A549 (cell line): ENCODE measurements at regions not wholly inside any gene's neighbourhood (a gene's known extent, or its start where the extent isn't known, plus 50 kb on each side); places are given as distances from the start of the nearest gene placed in this dataset.

Experiments used
- ATAC-seq, 2 experiments: fragments of 200-7000 bp in 1 of 2; fragments of >200 bp in 1 of 2; cut with Nextera tagmentation in 1 of 2; cut with Tn5 transposase in 1 of 2; 3 replicates each; pipeline versions ENCODE4 v1.8.0 to v1.9.1; 2018 to 2020; ENCODE audit warnings: mild to moderate bottlenecking in 1 of 2, moderate library complexity in 1 of 2
- CTCF ChIA-PET: fragments of 300-600 bp; sonication (Branson Sonifier 250); formaldehyde crosslinking; extraction: SDS; loops from one replicate; lab custom pipeline; 2021; ENCODE audit warnings: antibody characterized with exemption, inconsistent platforms; lab: Yijun Ruan, JAX
- POLR2A ChIA-PET: fragments of 350-600 bp; formaldehyde crosslinking; extraction: SDS; loops from one replicate; lab custom pipeline; 2021; ENCODE audit warnings: antibody characterized with exemption, inconsistent platforms; lab: Yijun Ruan, JAX
- DNase-seq, 2 experiments: peaks; one replicate each; pipeline versions ENCODE4 v3.0.0 to v3.0.0-alpha.2; 2011 to 2016; ENCODE audit warnings: low read depth in 1 of 2, low spot score in 1 of 2
- FAIRE-seq: peaks from 2 replicates; lab custom pipeline; 2011; peaks lifted over from hg19 to GRCh38; lab: Jason Lieb, UNC
- H3K27ac ChIP-seq, 2 experiments: fragments of >200 bp; sonication (Bioruptor Twin); formaldehyde crosslinking; 3 replicates each; pipeline ENCODE4 v1.5.1; 2016 to 2017
- H3K4me1 ChIP-seq: fragments of >200 bp; sonication (Bioruptor Twin); formaldehyde crosslinking; 3 replicates; pipeline ENCODE4 v1.6.1; 2016
- H3K4me2 ChIP-seq: fragments of >200 bp; sonication (Bioruptor Twin); formaldehyde crosslinking; 3 replicates; pipeline ENCODE4 v1.6.1; 2016
- H3K4me3 ChIP-seq: fragments of >200 bp; sonication (Bioruptor Twin); formaldehyde crosslinking; 3 replicates; pipeline ENCODE4 v1.5.1; 2016
- H3K9me3 ChIP-seq: fragments of >200 bp; sonication (Bioruptor Twin); formaldehyde crosslinking; 3 replicates; pipeline ENCODE4 v1.6.1; 2016
- BHLHE40 ChIP-seq: IDR thresholded peaks from 2 replicates; pipeline ENCODE4 v1.6.1; 2012; ENCODE audit warnings: low read depth, low read length, inconsistent platforms
- CBX8 ChIP-seq: fragments of 200-600 bp; sonication (generic); IDR thresholded peaks from 2 replicates; pipeline ENCODE4 v1.6.1; 2016
- CTCF ChIP-seq: fragments of >200 bp; sonication (Bioruptor Twin); formaldehyde crosslinking; IDR thresholded peaks from 3 replicates; pipeline ENCODE4 v1.5.1; 2016
- FOSB ChIP-seq: fragments of 250-450 bp; sonication (Bioruptor Pico); IDR thresholded peaks from 2 replicates; pipeline ENCODE4 v1.5.0; 2020; ENCODE audit warnings: mild to moderate bottlenecking, moderate library complexity
- FOSL2 ChIP-seq, 2 experiments: fragments of 450-650 bp in 1 of 2; fragments of >200 bp in 1 of 2; sonication (Bioruptor Twin) in 1 of 2; formaldehyde crosslinking; IDR thresholded peaks; 2 replicates each; pipeline versions ENCODE4 v1.5.0 to v1.6.1; 2016 to 2020; ENCODE audit warnings: mild to moderate bottlenecking in 1 of 2, moderate library complexity in 1 of 2
- FOXS1 ChIP-seq: fragments of 250-450 bp; sonication (Bioruptor Pico); IDR thresholded peaks from 2 replicates; pipeline ENCODE4 v1.5.0; 2020; ENCODE audit warnings: mild to moderate bottlenecking, moderate library complexity
- HES2 ChIP-seq: fragments of >200 bp; sonication (Bioruptor Twin); formaldehyde crosslinking; IDR thresholded peaks from 2 replicates; pipeline ENCODE4 v1.6.1; 2016
- HEYL ChIP-seq: fragments of 250-450 bp; sonication (Bioruptor Pico); IDR thresholded peaks from 2 replicates; pipeline ENCODE4 v1.8.0; 2021; ENCODE audit warnings: mild to moderate bottlenecking, moderate library complexity
- HOXB13 ChIP-seq: fragments of 250-450 bp; sonication (Bioruptor Pico); IDR thresholded peaks from 2 replicates; pipeline ENCODE4 v1.5.0; 2020; ENCODE audit warnings: low read depth, mild to moderate bottlenecking, moderate library complexity
- HOXB5 ChIP-seq: fragments of 250-450 bp; sonication (Bioruptor Pico); IDR thresholded peaks from 2 replicates; pipeline ENCODE4 v1.5.0; 2020; ENCODE audit warnings: mild to moderate bottlenecking, moderate library complexity
- JUN ChIP-seq, 2 experiments: fragments of >200 bp; sonication (Bioruptor Twin); formaldehyde crosslinking; IDR thresholded peaks; 2 replicates in 1 of 2; 3 replicates in 1 of 2; pipeline ENCODE4 v1.6.1; 2016 to 2017
- JUNB ChIP-seq: fragments of >200 bp; sonication (Bioruptor Twin); formaldehyde crosslinking; IDR thresholded peaks from 2 replicates; pipeline ENCODE4 v1.6.1; 2016
- MAX ChIP-seq: IDR thresholded peaks from 2 replicates; pipeline ENCODE4 v1.6.1; 2012
- NFE2L2 ChIP-seq: fragments of 150-350 bp; conservative IDR thresholded peaks from 2 replicates; pipeline ENCODE4 v1.6.1; 2014; ENCODE audit warnings: low read length
- RARB ChIP-seq: fragments of 250-450 bp; sonication (Bioruptor Pico); IDR thresholded peaks from 2 replicates; pipeline ENCODE4 v1.8.0; 2021; ENCODE audit warnings: mild to moderate bottlenecking, moderate library complexity
- USF2 ChIP-seq: fragments of 450-650 bp; IDR thresholded peaks from 2 replicates; pipeline ENCODE4 v1.6.1; 2014; ENCODE audit warnings: antibody characterized with exemption
- ZSCAN20 ChIP-seq: fragments of 250-450 bp; sonication (Bioruptor Pico); IDR thresholded peaks from 2 replicates; pipeline ENCODE4 v1.8.0; 2022; ENCODE audit warnings: mild to moderate bottlenecking, moderate library complexity
- WGBS: methylation state at CpG from one replicate; pipeline ENCODE4 v1.1.6; 2017; ENCODE audit errors: missing lambda C conversion rate; 5-methylcytosine and 5-hydroxymethylcytosine counted together

GRCh38 chr2:133674433-133675331, 106.4 kb upstream of the NCKAP5 start:
- ATAC-seq (peak; percentile 64 to 78; a peak in 5 of 6 replicates), DNase-seq (peak in 1 of 2 experiments; percentile 43), FAIRE-seq (no peak)
- POLR2A ChIA-PET: no interaction called here
- peak overlapping the region; percentile 39 for H3K4me3 ChIP-seq
- TF ChIP-seq MAX (peak; percentile 33; the same call in 1 of the 2 replicates), USF2 (peak; percentile 7; the same call in 1 of the 2 replicates), HEYL (CRISPR knock-in tag) (no peak)
- CTCF ChIA-PET: no interaction called here
- peak overlapping the region; percentile 58 to 62 for H3K27ac ChIP-seq
- H3K9me3 ChIP-seq: 0 out of 3 replicates have a peak, but pooled peaks cover 2% of the 10 kb centered on the region
- 10% methylated on average over 21 of the region's 21 CpGs for WGBS
- H3K4me2 ChIP-seq: peak overlapping the region; percentile 88
- H3K4me1 ChIP-seq: peaks cover 31% of the 10 kb centered on the region

- DNase-seq: no peak
- H3K27ac ChIP-seq: peak overlapping the region; percentile 20 to 50; a peak in 3 of 6 replicates
- FAIRE-seq: no peak
- peak overlapping the region; percentile 9; the same call in 1 of the 3 replicates for H3K4me2 ChIP-seq
- H3K4me1 ChIP-seq: peaks cover 31% of the 10 kb centered on the region
- ATAC-seq: no peak
- ChIA-PET POLR2A (no interaction called here), CTCF (interaction anchor here (1.0 kb wide), 1 partner anchor 11 kb away, joined by 3 read pairs; no protein-coding TSS in a partner anchor)
- TF ChIP-seq HOXB5 (CRISPR knock-in tag) (no peak), CTCF (no peak), FOSB (CRISPR knock-in tag) (no peak), JUN (IDR thresholded peaks at IDR 0.05) (no peak), HES2 (no peak), BHLHE40 (no peak), NFE2L2 (no peak), FOXS1 (CRISPR knock-in tag) (no peak), RARB (CRISPR knock-in tag) (no peak), ZSCAN20 (CRISPR knock-in tag) (no peak)
- 40% methylated on average over 1 of the region's 1 CpG for WGBS
- no peak overlapping the region for H3K4me3 ChIP-seq
- no peaks in the 10 kb centered on the region for H3K9me3 ChIP-seq
These were observed 108.3 kb upstream of the NCKAP5 start for GRCh38 chr2:133676392-133677130.

GRCh38 chr2:133680343-133681049, 112.2 kb upstream of the NCKAP5 start:
- CTCF ChIA-PET: interaction anchor here (0.6 to 1.2 kb wide), 2 partner anchors 120 to 1119 kb away, joined by 3 to 4 read pairs; no protein-coding TSS in a partner anchor
- 46% methylated on average over 2 of the region's 2 CpGs for WGBS

More at GRCh38 chr2:133680343-133681049, 112.2 kb upstream of the NCKAP5 start:
- POLR2A ChIA-PET: no interaction called here
- DNase-seq: no peak
- H3K4me3 ChIP-seq: no peak overlapping the region
- H3K27ac ChIP-seq: no peak overlapping the region
- no peaks in the 10 kb centered on the region for H3K9me3 ChIP-seq
- no peak overlapping the region for H3K4me2 ChIP-seq
- ATAC-seq: no peak; a peak in 1 of 6 replicates
- no peak for TF ChIP-seq HEYL (CRISPR knock-in tag)
- TF ChIP-seq CBX8: no peak
- TF ChIP-seq HOXB13 (CRISPR knock-in tag): no peak
- no peak for TF ChIP-seq FOSL2 (IDR thresholded peaks at IDR 0.05)
- TF ChIP-seq FOSL2 (CRISPR knock-in tag; IDR thresholded peaks at IDR 0.05): no peak
- no peak for TF ChIP-seq JUNB
- peaks cover 8% of the 10 kb centered on the region; the same call in 1 of the 3 replicates for H3K4me1 ChIP-seq
- FAIRE-seq: no peak
